ENCODE measurements at regions not wholly inside any gene's neighbourhood (a gene's known extent, or its start where the extent isn't known, plus 50 kb on each side); places are given as distances from the start of the nearest gene placed in this dataset.
"Not testable (repeated sequence)": the region's sequence is repeated elsewhere in the genome, so short reads cannot be mapped to it uniquely, and the experiment has no call there.

GRCh38 chr3:30439451-30440053, 166.8 kb upstream of the TGFBR2 start:
- DNase-seq (ENCODE audit: low read depth), result no peak

DNA sequence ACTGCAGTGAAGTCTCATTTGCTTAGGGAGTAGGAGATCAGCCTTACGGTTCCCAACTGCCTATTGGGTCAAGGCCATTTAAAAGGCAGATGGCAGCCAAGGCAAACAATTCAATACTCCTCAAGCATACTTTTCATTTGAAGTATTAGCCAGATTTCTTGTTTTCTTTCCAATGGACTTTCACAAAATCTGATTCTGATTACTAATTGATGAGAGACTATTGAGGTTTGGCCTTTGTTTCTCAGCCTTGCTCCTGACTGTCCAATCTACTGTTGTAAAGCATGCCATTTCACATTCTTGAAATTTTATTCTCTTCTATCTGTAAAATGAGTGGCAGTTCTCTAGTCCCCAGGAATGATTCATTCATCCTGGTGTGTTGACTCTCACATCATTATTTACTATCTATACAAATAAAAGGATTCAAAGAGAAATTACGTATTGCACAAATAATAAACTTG, 166.2 kb upstream of the TGFBR2 start:
- DNase-seq (ENCODE audit: low read depth), result no peak

GRCh38 chr3:30440880-30441279, 165.5 kb upstream of the TGFBR2 start:
- no peak for DNase-seq (ENCODE audit: low read depth)

GRCh38 chr3:30443756-30444673, 162.4 kb upstream of the TGFBR2 start:
- DNase-seq (ENCODE audit: low read depth), result no peak

GRCh38 chr3:30448450-30449289, 157.7 kb upstream of the TGFBR2 start:
- DNase-seq (ENCODE audit: low read depth), result no peak

- DNase-seq (ENCODE audit: low read depth), result no peak
Measured at GRCh38 chr3:30449290-30449632, 157.1 kb upstream of the TGFBR2 start.

- DNase-seq (ENCODE audit: low read depth), result no peak
Measured at GRCh38 chr3:30452446-30452845, 154.0 kb upstream of the TGFBR2 start.

DNA sequence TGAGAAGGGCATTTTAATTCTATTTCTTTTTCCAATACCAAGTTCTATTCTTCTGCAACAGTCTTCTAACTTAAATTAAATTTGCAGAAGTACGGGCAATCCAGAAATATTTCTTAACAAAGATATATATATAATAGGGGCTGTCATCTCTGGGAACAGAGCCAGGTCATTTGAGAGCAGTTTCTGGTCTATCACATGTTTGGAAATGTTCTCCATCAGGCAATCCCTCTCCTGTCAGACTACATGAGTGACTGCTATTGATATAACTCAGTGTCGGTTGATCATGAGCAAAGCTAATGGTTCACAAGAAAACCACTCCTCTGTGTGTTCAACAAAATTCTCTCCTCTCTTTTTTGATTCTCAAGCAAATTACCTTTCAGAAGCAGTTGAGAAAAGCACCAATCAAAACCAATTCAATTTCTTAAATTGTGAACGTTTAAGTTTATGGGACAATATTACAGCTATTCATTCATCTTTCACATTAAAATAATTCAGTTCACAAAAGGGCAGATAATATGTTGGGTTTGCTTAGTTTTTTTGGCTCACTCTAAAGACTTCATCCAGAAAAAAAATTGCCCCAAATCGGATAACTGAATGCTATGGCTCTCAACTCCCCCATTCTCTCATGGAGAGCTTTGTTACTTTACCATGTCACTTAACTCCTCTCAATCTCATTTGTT, 152.9 kb upstream of the TGFBR2 start:
- DNase-seq (ENCODE audit: low read depth), result no peak

GRCh38 chr3:30454636-30455035, 151.8 kb upstream of the TGFBR2 start:
- no peak for DNase-seq (ENCODE audit: low read depth)

DNA sequence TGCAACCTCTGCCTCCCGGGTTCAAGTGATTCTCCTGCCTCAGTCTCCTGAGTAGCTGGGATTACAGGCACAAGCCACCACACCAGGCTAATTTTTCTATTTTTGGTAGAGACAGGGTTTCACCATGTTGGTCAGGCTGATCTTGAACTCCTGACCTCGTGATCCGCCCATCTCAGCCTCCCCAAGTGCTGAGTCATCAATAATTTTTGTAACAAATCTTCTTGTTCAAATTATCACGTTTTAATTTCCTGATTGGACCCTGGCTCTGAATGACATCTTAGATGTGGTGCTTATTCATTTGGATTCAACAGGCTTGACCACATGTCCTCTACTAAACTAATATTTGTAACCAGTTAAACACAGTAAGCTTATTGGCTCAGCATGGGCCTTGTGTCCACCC, 151.3 kb upstream of the TGFBR2 start:
- DNase-seq (ENCODE audit: low read depth), result not testable (repeated sequence)

DNA sequence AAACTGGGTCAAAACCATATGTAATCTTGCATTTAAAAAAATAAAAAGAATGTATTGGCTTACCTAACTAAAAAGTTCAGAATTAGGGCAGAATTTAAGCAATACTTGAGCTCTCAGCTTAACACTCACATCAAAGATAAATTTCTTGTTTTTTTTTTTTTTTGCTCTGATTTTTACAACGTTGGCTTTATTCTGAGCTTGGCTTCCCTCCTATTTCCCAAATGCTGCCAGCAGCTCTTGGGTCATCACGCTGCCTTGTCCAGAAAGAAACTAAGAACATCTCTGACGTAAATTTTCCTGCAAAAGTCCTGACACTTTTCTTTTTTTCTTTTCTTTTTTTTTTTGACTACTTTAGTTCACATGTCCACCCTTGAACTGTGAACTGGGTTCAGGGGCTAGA, 150.6 kb upstream of the TGFBR2 start:
- no peak for DNase-seq (ENCODE audit: low read depth)

GRCh38 chr3:30456264-30456663, 150.1 kb upstream of the TGFBR2 start:
- no peak for DNase-seq (ENCODE audit: low read depth)

- DNase-seq (ENCODE audit: low read depth), result no peak
Measured at GRCh38 chr3:30457081-30457480, 149.3 kb upstream of the TGFBR2 start.

GRCh38 chr3:30457726-30458125, 148.7 kb upstream of the TGFBR2 start:
- no peak for DNase-seq (ENCODE audit: low read depth)

- no peak for DNase-seq (ENCODE audit: low read depth)
Measured at GRCh38 chr3:30458376-30459171, 147.8 kb upstream of the TGFBR2 start.

- no peak for DNase-seq (ENCODE audit: low read depth)
Measured at GRCh38 chr3:30461311-30461710, 145.1 kb upstream of the TGFBR2 start.

GRCh38 chr3:30462721-30463470, 143.5 kb upstream of the TGFBR2 start:
- no peak for DNase-seq (ENCODE audit: low read depth)

- DNase-seq (ENCODE audit: low read depth), result no peak
Measured at GRCh38 chr3:30464381-30464780, 142.0 kb upstream of the TGFBR2 start.

DNA sequence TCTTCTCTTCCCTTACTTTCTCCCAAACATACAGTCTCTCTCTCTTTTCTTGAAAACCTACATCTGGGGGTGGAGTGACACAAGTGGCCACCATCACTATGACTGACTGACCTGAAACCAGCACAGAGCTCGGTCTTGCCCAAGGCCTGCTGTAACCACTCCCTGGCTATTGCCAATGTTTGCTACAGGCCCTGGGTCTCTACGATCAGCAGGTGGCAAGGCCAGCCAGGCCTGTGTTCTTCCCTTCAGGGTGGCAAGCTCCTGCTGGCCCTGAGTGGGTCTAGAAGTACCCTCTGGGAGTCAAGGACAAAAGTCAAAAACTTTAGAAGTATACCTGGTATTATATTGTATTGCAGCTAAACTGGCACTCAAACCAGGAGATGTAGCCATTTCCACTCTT, 140.9 kb upstream of the TGFBR2 start:
- no peak for DNase-seq (ENCODE audit: low read depth)

GRCh38 chr3:30467596-30468238, 138.7 kb upstream of the TGFBR2 start:
- no peak for DNase-seq (ENCODE audit: low read depth)

Measured in stimulated activated CD8-positive, alpha-beta memory T cell treated with anti-CD3 and anti-CD28 coated beads, Interleukin-15, amount 100 ng/mL, for 24 hours (primary cell).